Heart right ventricle (tissue), 16 donors: ENCODE measurements at regions not wholly inside any gene's neighbourhood (a gene's known extent, or its start where the extent isn't known, plus 50 kb on each side); places are given as distances from the start of the nearest gene placed in this dataset.

Experiments
- ATAC-seq, 8 donors: fragments of 200-7000 bp; cut with Tn5 transposase; one replicate each; pipeline ENCODE4 v1.9.1; 2020; ENCODE audit warnings: mild to moderate bottlenecking in 8 of 8, moderate library complexity in 8 of 8, moderate number of reproducible peaks in 1 of 8
- DNase-seq, 2 donors: peaks; one replicate each; pipeline ENCODE4 v3.0.0-alpha.2; 2020
- H3K27ac ChIP-seq, 10 donors: fragments of 200-600 bp; sonication (generic) in 2 of 10; one replicate each; pipeline versions ENCODE4 v1.5.0 to v1.8.0; 2020 to 2022; ENCODE audit warnings: mild to moderate bottlenecking in 3 of 10
- H3K27me3 ChIP-seq, 7 donors: fragments of 200-600 bp; one replicate each; pipeline ENCODE4 v1.8.0; 2021 to 2022; ENCODE audit warnings: mild to moderate bottlenecking in 2 of 7
- H3K36me3 ChIP-seq, 9 donors: fragments of 200-600 bp; sonication (generic) in 1 of 9; one replicate each; pipeline versions ENCODE4 v1.5.0 to v1.8.0; 2020 to 2022; ENCODE audit warnings: mild to moderate bottlenecking in 2 of 9
- H3K4me1 ChIP-seq, 9 donors: fragments of 200-600 bp; sonication (generic) in 1 of 9; one replicate each; pipeline versions ENCODE4 v1.5.0 to v1.8.0; 2020 to 2022; ENCODE audit warnings: mild to moderate bottlenecking in 4 of 9
- H3K4me3 ChIP-seq, 10 donors: fragments of 200-600 bp; sonication (generic) in 2 of 10; one replicate each; pipeline versions ENCODE4 v1.5.0 to v1.8.0; 2020 to 2022; ENCODE audit warnings: mild to moderate bottlenecking in 7 of 10, moderate library complexity in 2 of 10
- H3K9me3 ChIP-seq, 11 donors: fragments of 200-600 bp in 10 of 11; sonication (generic) in 2 of 11; one replicate each; pipeline versions ENCODE4 v1.5.0 to v1.8.0; 2013 to 2022; ENCODE audit warnings: mild to moderate bottlenecking in 2 of 11, control low read depth in 1 of 11, moderate library complexity in 1 of 11
- WGBS, 2 donors: extraction: QIAGEN DNeasy Blood & Tissue Kit; methylation state at CpG; one replicate each; pipeline ENCODE4 v1.1.7; 2013; ENCODE audit warnings: inconsistent platforms in 1 of 2; 5-methylcytosine and 5-hydroxymethylcytosine counted together
- intact Hi-C, 10 donors: fragments of 100-400 bp; cut with DNase I; formaldehyde crosslinking; loops; one replicate each; pipeline versions ENCODE4 v1.11.1 to v1.14.2; 2022
- TF ChIP-seq, protein P1 (sequence below), 9 donors: fragments of 200-600 bp; sonication (generic) in 2 of 9; IDR thresholded peaks; one replicate each; pipeline versions ENCODE4 v1.5.0 to v1.8.0; 2021 to 2022; ENCODE audit warnings: antibody characterized with exemption in 9 of 9, mild to moderate bottlenecking in 5 of 9, moderate library complexity in 1 of 9
- donor health status: Arrhythmogenic right ventricular cardiomyopathy.
- donor health status: ischemic (EF 13 %, LVEDD 7.1; RV severe dilation, severe dysfunction).
- donor health status: healthy with polysubstance abuse.
- donor health status: DM: no; HTN: yes; CAD: no.
- donor health status: DM: no; HTN: no; CAD: no.
- donor health status: ischemic (EF 25% LVEDD 6.9; RV normal size, moderate dysfunction).
- donor health status: ischemic (EF 25% LVEDD 5.7; RV mildly dilated, moderate dysfunction).
- donor health status: healthy.
- donor health status: DM: yes; HTN: yes; CAD: no.
- donor health status: Ischemic cardiomyopathy.
- donor health status: ischemic (EF 35%, LVEDD 5.7; RV mildly dilated, moderate dysfunction).
- donor health status: nonischemic (EF 11% LVEDD 7.7; RV severe dilation, severe dysfunction).
- donor health status: DM: yes; HTN: yes; CAD: no.
- donor health status: PGD.
- donor health status: ischemic (EF 29% LVEDD 5.4; RV normal size, mild dysfunction).
- donor health status: nonischemic (EF 23%, LVEDD 6.1; RV moderate dilation, normal function).

DNA sequence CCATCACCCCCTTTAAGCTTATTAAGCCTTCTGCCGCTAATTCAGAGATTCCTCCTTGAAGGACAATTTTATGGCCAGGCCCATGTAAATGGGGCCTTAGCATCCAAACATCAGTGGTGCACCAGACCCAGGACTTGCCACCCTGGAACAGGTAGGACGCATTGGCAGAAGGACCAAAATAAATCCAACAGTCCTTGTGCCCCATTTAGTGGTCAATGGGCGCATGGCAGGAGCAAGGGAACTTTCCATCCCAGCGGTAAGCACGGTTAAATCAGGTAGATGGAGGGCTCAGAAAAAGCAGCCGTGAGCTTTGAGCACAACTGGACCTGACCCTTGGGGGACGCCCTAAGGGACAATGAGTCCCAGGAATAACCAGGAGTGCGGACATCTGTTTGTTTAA is 540.8 kb upstream of the ROBO1 start:
- no peaks in the 10 kb centered on the region for H3K27me3 ChIP-seq
- TF ChIP-seq, protein P1, sequence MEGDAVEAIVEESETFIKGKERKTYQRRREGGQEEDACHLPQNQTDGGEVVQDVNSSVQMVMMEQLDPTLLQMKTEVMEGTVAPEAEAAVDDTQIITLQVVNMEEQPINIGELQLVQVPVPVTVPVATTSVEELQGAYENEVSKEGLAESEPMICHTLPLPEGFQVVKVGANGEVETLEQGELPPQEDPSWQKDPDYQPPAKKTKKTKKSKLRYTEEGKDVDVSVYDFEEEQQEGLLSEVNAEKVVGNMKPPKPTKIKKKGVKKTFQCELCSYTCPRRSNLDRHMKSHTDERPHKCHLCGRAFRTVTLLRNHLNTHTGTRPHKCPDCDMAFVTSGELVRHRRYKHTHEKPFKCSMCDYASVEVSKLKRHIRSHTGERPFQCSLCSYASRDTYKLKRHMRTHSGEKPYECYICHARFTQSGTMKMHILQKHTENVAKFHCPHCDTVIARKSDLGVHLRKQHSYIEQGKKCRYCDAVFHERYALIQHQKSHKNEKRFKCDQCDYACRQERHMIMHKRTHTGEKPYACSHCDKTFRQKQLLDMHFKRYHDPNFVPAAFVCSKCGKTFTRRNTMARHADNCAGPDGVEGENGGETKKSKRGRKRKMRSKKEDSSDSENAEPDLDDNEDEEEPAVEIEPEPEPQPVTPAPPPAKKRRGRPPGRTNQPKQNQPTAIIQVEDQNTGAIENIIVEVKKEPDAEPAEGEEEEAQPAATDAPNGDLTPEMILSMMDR (IDR thresholded peaks at IDR 0.05), result no peak
- DNase-seq (no peak), ATAC-seq (no peak)
- intact Hi-C loops, result no loop called here
- H3K27ac ChIP-seq, result no peak overlapping the region
- H3K4me1 ChIP-seq, result no peaks in the 10 kb centered on the region
- peaks cover 0 to 14% (median 0%) of the 10 kb centered on the region in 11 donors for H3K9me3 ChIP-seq
- no peak overlapping the region for H3K4me3 ChIP-seq
- WGBS, 2 donors, result 65 to 72% methylated on average over 8 of the region's 8 CpGs
- no peaks in the 10 kb centered on the region for H3K36me3 ChIP-seq

DNA sequence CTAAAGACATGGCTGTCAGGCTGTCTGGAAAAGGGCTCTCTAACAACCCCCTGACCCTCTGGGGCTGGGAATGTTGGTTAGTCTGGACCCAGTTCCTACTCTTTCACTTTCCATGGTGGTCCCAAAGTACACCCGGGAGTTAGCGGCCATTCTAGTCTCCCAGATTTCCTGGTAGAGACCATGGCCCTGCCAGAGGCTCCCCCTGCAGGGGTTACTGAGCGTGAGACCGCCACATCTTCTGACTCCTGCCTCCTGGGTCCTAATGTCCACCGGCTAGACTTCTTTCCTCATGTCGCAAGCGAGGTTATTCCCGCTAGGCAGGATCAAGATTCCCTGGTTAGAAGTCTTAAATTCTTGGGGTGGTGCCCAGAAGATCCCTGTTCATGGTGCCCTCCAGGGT is 540.0 kb upstream of the ROBO1 start:
- Histone ChIP-seq H3K27me3 (no peaks in the 10 kb centered on the region), H3K27ac (no peak overlapping the region), H3K9me3 (peaks cover 0 to 10% (median 0%) of the 10 kb centered on the region in 11 donors), H3K36me3 (no peaks in the 10 kb centered on the region), H3K4me1 (no peaks in the 10 kb centered on the region), H3K4me3 (no peak overlapping the region)
- intact Hi-C loops, result no loop called here
- WGBS, 2 donors, result 90 to 93% methylated on average over 8 of the region's 8 CpGs
- DNase-seq, result no peak
- no peak for ATAC-seq
- TF ChIP-seq, protein P1 (IDR thresholded peaks at IDR 0.05), result no peak

DNA sequence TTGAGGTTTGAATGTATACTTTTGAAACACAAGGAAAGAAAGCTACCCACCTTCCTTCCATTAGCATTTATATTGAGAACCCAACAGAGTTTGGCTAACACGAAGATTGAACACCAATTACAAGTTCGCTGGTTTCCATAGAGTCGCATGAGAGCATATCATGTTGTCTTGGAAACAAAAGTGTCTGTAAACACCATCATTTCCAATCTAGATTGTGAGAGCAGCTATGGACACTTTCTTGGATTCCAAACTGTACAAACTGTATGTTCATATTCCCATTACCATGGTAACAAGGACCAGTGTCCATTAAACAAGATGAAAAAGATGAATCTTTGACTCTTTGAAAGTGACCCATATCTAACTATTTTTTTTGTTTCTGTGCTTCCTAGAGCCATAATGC is 529.9 kb upstream of the ROBO1 start:
- TF ChIP-seq, protein P1 (IDR thresholded peaks at IDR 0.05), result no peak
- Histone ChIP-seq H3K36me3 (no peaks in the 10 kb centered on the region), H3K9me3 (no peaks in the 10 kb centered on the region), H3K4me1 (no peaks in the 10 kb centered on the region), H3K27me3 (no peaks in the 10 kb centered on the region), H3K27ac (no peak overlapping the region), H3K4me3 (no peak overlapping the region)
- ATAC-seq, result no peak
- intact Hi-C loops, result no loop called here
- 71 to 74% methylated on average over 3 of the region's 3 CpGs for WGBS, 2 donors
- no peak for DNase-seq

DNA sequence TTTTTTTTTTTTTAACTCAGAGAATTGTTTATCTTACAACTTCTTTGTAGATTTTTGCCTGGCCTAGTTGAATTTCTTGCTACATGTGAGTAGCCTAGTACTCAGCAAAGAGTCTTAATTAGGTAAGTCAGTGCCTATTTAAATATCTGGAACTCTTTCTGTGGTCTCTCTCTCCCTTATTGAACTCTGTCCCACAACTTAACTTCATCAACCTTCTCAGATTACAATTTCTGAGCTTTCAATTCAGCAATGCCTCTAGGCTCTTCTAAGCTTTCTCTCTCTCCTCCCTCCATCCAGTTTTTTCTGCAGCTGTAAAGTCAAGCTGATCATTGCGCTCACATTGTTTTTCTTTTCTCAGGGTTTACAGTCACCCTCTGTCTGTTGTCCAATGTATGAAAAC is 517.6 kb upstream of the ROBO1 start:
- intact Hi-C loops, result no loop called here
- ATAC-seq, result no peak
- 76 to 78% methylated on average over 1 of the region's 1 CpG for WGBS, 2 donors

More for the DNA sequence above, 517.6 kb upstream of the ROBO1 start:
- Histone ChIP-seq H3K4me1 (no peaks in the 10 kb centered on the region), H3K27me3 (no peaks in the 10 kb centered on the region), H3K36me3 (no peaks in the 10 kb centered on the region), H3K27ac (no peak overlapping the region), H3K4me3 (no peak overlapping the region), H3K9me3 (peaks cover 0 to 2% (median 0%) of the 10 kb centered on the region in 11 donors)
- no peak for DNase-seq
- TF ChIP-seq, protein P1 (IDR thresholded peaks at IDR 0.05), result no peak
